Neural crest cell (in vitro differentiated cells): ENCODE measurements at regions not wholly inside any gene's neighbourhood (a gene's known extent, or its start where the extent isn't known, plus 50 kb on each side); places are given as distances from the start of the nearest gene placed in this dataset.
A peak's percentile ranks its signal among the peaks of the same experiment; 100 is the strongest.

Experiments
- DNase-seq: peaks from one replicate; pipeline ENCODE4 v3.0.0; 2021; ENCODE audit warnings: low read depth, mixed read lengths, low spot score
- H3K27ac Mint-ChIP-seq: one replicate; pipeline ENCODE4 v1.8.0; 2021; ENCODE audit warnings: mild to moderate bottlenecking, mixed read lengths; ENCODE audit not compliant: unreplicated experiment
- H3K27me3 Mint-ChIP-seq: 2 replicates; pipeline ENCODE4 v1.8.0; 2021; ENCODE audit warnings: low read depth, mild to moderate bottlenecking, mixed read lengths
- H3K36me3 Mint-ChIP-seq: 2 replicates; pipeline ENCODE4 v1.8.0; 2021; ENCODE audit warnings: low read depth, mild to moderate bottlenecking, mixed read lengths
- H3K4me1 Mint-ChIP-seq: 2 replicates; pipeline ENCODE4 v1.8.0; 2021; ENCODE audit warnings: mixed read lengths
- H3K4me3 Mint-ChIP-seq: one replicate; pipeline ENCODE4 v1.8.0; 2021; ENCODE audit warnings: mild to moderate bottlenecking, mixed read lengths
- H3K9me3 Mint-ChIP-seq: 2 replicates; pipeline ENCODE4 v1.8.0; 2021; ENCODE audit warnings: mixed read lengths
- TF ChIP-seq, protein P1 (sequence below): fragments of 200-600 bp; sonication (generic); conservative IDR thresholded peaks from 2 replicates; pipeline ENCODE4 v1.5.0; 2021; ENCODE audit warnings: antibody characterized with exemption, mild to moderate bottlenecking

DNA sequence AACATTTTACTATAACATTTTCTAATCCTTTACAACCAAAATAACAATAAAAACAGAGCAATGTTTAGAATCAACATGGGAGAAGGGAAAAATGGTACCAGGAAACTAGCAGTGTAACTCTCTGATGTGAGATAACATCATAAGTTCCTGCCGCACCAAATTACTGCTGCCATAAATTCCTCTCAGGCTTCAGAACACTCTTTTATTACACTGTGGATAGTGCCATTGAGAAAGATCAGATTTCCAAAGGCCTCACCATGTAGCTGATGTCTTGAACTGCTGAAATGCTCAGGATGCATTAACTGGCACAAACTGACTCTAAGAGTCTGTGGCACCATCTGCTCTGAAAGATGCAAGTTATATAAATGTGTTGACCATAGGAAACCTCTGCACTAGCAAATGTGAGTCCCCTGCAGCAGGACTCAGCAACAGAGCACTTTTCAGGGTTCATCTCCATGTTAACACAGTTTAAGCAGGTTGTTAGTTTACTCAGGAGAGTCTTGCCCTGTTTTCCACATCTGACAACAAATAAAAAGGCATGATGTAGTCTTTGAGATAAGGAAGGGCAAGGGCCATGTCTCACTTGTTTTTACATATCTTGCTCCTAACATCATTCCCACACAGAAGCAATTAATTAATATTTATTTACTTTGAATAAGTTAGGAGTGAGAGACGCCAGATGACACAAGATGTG, 218.1 kb downstream of the CETN3 start:
- H3K27me3 Mint-ChIP-seq, result no peaks in the 10 kb centered on the region
- no peak for DNase-seq
- H3K4me3 Mint-ChIP-seq, result peak overlapping the region; percentile 25
- peaks cover 10% of the 10 kb centered on the region for H3K9me3 Mint-ChIP-seq
- peaks cover 18% of the 10 kb centered on the region for H3K36me3 Mint-ChIP-seq
- peaks cover 28% of the 10 kb centered on the region for H3K4me1 Mint-ChIP-seq
- H3K27ac Mint-ChIP-seq, result peak overlapping the region; percentile 9
- TF ChIP-seq, protein P1, sequence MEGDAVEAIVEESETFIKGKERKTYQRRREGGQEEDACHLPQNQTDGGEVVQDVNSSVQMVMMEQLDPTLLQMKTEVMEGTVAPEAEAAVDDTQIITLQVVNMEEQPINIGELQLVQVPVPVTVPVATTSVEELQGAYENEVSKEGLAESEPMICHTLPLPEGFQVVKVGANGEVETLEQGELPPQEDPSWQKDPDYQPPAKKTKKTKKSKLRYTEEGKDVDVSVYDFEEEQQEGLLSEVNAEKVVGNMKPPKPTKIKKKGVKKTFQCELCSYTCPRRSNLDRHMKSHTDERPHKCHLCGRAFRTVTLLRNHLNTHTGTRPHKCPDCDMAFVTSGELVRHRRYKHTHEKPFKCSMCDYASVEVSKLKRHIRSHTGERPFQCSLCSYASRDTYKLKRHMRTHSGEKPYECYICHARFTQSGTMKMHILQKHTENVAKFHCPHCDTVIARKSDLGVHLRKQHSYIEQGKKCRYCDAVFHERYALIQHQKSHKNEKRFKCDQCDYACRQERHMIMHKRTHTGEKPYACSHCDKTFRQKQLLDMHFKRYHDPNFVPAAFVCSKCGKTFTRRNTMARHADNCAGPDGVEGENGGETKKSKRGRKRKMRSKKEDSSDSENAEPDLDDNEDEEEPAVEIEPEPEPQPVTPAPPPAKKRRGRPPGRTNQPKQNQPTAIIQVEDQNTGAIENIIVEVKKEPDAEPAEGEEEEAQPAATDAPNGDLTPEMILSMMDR, result no peak

DNA sequence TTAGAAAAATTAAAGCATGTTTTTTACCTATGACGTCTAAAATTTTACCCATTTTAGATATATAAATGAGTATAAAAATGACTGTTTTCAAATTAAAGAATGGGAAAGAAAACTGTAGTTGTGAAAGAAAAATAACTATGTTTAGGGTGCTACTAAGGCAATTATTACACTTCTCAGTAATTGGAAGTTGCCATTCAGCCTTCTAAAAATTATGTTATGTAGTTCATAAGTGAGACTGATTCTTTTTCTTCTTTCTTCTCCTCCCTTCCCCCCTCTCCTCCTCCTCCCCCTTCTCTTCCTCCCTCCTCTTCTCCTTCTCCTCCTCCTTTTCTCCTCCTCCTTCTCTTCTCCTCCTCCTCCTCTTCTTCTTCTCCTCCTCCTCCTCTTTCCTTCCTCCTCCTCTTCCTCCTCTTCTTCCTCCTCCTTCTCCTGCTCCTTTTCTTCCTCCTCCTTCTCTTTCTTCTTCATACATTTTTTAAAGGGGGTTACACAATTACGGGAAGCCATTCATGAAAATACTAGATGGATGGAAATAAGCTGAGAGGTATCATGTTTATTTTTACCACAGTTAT, 223.6 kb downstream of the CETN3 start:
- Mint-ChIP-seq H3K36me3 (peaks cover 9% of the 10 kb centered on the region), H3K27me3 (no peaks in the 10 kb centered on the region), H3K9me3 (no peaks in the 10 kb centered on the region), H3K4me3 (no peak overlapping the region), H3K27ac (no peak overlapping the region), H3K4me1 (peaks cover 27% of the 10 kb centered on the region)
- TF ChIP-seq, protein P1, result no peak
- no peak for DNase-seq

DNA sequence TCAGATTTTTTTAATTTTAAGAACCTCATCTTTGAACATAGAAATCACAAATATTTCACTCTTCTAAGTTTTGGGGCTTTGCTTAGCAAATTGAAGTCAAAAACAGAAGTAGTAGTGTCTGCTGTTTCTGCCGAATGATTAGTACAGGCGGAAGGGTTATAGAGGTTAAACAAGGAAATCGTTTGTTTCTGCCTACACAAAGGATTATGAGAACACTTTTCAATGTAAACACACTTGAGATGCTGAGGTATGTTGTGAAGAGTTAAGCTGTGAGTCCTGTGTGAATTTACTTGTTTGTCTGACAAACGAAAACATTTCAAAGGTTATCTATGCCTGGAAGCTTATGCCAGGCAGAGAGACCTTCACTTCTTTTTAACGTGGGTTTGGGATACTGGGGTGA, 224.8 kb downstream of the CETN3 start:
- no peaks in the 10 kb centered on the region for H3K9me3 Mint-ChIP-seq
- TF ChIP-seq, protein P1, result no peak
- peaks cover 16% of the 10 kb centered on the region for H3K4me1 Mint-ChIP-seq
- H3K27me3 Mint-ChIP-seq, result no peaks in the 10 kb centered on the region
- no peak for DNase-seq
- no peak overlapping the region for H3K27ac Mint-ChIP-seq
- no peak overlapping the region for H3K4me3 Mint-ChIP-seq
- H3K36me3 Mint-ChIP-seq, result peaks cover 9% of the 10 kb centered on the region

DNA sequence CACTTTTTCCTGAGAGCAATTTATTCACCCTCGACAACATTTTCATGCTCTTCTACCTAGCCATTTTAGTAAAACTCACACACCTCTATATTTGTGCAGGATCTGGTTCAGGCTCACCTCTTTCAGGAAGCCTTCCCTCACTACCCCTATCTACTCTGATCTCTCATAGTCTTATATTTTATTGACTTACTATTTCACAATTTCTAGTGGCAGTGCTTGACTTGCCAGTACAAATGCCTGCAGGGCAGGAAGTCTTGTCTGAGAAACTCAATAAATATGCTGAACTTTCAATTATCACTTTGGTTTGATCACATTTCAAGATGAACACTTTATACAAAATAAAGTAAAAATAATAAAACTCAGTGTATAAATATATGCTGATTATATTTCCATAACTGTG, 226.8 kb downstream of the CETN3 start:
- no peaks in the 10 kb centered on the region for H3K9me3 Mint-ChIP-seq
- no peak overlapping the region for H3K27ac Mint-ChIP-seq
- no peaks in the 10 kb centered on the region for H3K27me3 Mint-ChIP-seq
- DNase-seq, result no peak
- H3K4me1 Mint-ChIP-seq, result peaks cover 16% of the 10 kb centered on the region
- TF ChIP-seq, protein P1, result no peak
- peaks cover 3% of the 10 kb centered on the region for H3K36me3 Mint-ChIP-seq
- H3K4me3 Mint-ChIP-seq, result no peak overlapping the region

DNA sequence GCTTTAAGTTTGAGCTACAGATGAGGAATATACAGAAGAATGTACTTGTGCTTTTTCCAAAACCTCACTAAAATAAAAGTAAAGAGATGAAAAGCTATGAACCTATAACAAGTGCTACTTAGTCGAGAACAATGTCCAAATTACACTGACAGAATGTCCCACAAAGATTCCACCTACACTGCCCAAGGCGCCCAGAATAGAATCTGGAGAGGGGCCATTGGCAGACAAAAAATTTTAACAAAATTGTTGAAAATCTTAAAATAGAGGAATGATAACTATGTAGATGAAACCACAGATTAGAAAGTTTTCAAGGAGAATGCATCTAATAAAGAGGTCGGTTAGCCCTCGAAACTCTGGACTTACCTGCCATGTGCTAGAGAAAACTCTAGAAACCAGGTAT, 235.3 kb downstream of the CETN3 start:
- Mint-ChIP-seq H3K9me3 (peaks cover 17% of the 10 kb centered on the region), H3K27ac (no peak overlapping the region), H3K4me1 (peaks cover 20% of the 10 kb centered on the region), H3K27me3 (no peaks in the 10 kb centered on the region), H3K4me3 (no peak overlapping the region), H3K36me3 (peaks cover 15% of the 10 kb centered on the region)
- TF ChIP-seq, protein P1, result no peak
- no peak for DNase-seq
